ENCODE measurements at regions not wholly inside any gene's neighbourhood (a gene's known extent, or its start where the extent isn't known, plus 50 kb on each side); places are given as distances from the start of the nearest gene placed in this dataset.

DNA sequence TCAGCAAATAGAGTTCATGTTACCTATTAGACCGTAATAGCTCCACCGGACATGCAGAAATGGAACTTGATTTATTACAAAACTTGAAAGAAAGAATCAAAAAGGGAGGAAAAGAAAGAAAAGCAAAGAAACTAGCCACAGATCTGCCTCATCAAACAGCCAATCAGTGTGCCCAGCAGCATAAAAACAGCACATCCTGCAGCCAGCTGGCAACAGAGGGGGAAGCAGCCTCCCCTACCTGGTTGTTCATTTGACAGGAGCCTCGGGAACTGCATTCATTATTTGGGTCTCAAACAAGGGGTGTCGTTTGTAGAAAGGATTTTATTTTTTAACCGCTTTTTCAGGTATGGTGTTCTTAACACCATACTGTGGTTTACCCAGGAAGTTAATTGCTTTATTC lies 181.5 kb upstream of the TOPAZ1 start:
- DNase-seq (ENCODE audit: low read depth): no peak
- no peak overlapping the region for H3K4me3 ChIP-seq (ENCODE audit: low read depth, low read length)

DNA sequence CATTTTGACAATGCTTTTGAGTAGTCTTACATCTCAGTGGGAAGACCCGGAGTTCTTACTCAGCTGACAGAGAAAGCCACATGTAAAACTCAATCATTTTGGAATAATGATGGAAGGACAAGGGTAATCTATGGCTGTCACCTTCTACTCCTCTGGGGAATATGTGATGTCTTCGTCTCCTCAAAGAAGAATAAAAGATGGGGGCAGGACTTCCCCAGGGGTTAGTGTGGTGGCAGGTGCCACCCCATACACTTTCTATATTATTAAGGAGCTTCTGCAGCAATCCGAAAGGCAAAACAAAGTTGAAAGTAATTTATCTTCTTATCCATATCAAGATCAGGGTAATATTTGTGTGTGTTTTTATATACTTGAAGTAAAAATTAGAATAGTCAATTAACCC lies 180.4 kb upstream of the TOPAZ1 start:
- no peak for DNase-seq (ENCODE audit: low read depth)
- no peak overlapping the region for H3K4me3 ChIP-seq (ENCODE audit: low read depth, low read length)

DNA sequence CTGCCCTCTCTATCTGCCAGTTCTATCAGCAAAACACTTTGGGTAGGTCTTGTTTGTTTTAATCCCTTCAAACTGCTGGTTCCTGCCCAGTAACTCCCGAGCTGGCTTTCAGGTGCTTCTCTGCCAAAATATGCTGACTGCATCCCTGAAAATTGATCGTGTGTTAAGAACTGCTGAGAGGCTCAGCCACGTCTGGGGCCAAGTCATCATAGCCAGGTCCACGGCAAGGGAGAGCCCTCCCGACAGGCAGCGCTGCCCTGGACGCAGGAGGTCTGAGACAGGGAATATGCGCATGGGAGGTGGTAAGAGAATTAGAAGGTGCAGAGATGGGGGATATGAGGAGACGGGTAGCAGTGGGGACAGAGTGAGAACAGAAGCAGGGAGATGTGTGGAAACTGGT lies 179.7 kb upstream of the TOPAZ1 start:
- no peak overlapping the region for H3K4me3 ChIP-seq (ENCODE audit: low read depth, low read length)
- no peak for DNase-seq (ENCODE audit: low read depth)

DNA sequence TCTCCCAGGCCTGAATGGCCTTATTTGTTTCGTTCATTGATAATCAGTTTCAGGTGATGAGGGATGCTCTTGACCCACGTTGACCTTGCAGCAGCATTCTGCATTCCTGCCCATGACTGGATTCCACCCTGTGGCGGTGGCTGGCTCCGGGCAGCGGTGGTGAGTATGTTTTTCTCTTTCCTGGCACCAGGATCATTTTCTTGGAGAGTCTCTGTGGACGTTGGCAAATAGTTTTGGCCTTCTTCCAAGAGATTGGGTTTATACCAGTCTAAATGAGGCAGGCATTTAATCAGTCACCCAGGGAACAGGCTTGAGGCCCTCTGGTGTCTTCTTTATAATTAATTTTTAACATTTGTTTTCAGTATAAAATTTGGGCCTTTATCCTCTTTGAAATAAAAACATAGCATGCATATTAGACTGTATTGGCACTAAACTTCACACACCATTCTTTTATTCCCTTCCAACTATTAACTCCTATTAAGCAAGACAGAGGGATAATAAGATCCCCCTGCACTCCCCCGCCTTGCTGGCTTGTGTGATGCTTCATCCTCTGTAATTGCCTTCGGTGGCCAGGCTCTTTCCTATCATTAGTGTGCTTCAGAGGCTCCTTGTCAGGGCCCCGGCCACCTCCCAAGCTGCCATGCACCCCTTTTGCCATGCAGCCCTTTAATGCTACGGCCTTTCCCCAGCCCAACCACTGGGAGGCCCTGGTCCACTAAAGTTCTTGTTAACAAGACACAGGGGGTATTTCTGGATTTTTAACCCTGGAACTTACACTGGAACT lies 176.2 kb upstream of the TOPAZ1 start:
- DNase-seq (ENCODE audit: low read depth): no peak

DNA sequence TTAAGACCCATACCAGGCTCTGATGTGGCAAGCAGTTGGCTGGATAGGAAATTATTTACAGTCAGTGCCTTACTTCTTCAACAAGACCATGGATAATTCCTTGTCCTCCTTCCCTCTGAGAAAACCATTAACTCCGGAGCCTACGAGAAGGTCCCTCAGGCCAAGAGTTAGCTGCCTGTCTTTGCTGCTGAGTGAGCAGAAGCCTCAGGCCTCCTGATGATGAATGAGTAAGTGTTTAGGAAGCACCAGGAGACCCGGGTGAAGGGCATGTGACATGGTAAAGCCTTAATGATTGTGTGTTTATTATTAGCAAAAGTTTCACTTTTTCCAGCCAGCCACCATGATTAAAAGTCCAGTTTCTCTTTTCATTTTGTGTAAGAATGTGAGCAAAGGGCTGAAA lies 174.9 kb upstream of the TOPAZ1 start:
- DNase-seq (ENCODE audit: low read depth): no peak
- H3K4me3 ChIP-seq (ENCODE audit: low read depth, low read length): no peak overlapping the region

More for the DNA sequence above, 176.2 kb upstream of the TOPAZ1 start:
- no peak overlapping the region for H3K4me3 ChIP-seq (ENCODE audit: low read depth, low read length)

DNA sequence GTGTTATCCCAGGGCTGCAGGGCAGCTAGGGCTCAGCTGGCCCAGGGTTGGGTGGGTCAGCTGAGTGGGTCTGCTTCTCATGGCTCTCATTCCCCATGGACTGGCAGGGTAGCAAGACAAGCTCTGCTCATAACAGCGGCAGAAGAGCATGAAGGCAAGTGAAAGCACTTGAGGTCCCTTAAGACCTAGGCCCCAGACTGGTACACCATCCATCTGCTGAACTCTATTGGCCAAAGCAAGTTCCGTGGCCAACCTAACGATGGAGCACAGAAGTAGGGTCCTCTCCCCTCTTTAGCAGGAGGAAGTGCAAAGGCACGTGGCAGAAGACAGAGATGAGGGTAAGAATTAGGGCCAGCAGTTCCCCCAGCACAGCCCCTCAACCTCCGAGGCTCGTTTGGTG lies 174.3 kb upstream of the TOPAZ1 start:
- no peak for DNase-seq (ENCODE audit: low read depth)
- H3K4me3 ChIP-seq (ENCODE audit: low read depth, low read length): no peak overlapping the region

DNA sequence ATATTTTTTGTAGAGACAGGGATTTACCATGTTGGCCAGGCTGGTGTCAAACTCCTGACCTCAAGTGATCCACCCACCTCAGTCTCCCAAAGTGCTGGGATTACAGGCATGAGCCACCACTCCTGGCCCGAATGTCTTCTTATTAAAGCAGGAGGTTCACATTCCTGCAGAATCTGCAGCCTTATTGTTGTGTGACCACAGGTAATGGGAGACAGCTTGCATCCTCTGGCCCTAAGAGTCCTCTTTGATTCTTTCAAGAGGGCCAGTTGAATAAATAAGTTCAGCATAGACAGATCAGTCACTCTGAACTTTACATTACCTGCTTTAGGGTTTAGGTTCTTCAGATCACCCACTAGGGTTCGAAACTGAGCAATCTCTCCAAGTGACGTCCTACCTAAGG lies 172.9 kb upstream of the TOPAZ1 start:
- no peak overlapping the region for H3K4me3 ChIP-seq (ENCODE audit: low read depth, low read length)
- DNase-seq (ENCODE audit: low read depth): no peak

DNA sequence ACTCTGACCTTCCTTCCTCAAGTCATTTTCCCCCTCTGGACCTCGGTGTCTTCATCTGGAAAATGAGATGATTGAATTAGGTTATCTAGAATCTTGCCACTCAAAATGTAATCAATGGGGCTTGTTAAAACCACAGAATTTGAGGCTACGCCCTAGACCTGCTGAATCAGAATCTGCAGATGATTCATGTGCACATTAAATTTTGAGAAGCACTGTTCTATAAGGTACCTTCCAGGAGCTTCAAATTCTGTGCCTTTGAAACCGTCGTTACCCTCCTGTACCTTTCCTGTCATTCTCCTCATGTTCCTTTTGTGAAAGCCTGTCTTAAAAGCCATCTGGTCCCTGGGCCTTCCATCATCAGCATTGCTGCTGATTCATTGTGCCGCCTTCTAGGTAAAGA lies 172.4 kb upstream of the TOPAZ1 start:
- no peak for DNase-seq (ENCODE audit: low read depth)
- no peak overlapping the region for H3K4me3 ChIP-seq (ENCODE audit: low read depth, low read length)

DNA sequence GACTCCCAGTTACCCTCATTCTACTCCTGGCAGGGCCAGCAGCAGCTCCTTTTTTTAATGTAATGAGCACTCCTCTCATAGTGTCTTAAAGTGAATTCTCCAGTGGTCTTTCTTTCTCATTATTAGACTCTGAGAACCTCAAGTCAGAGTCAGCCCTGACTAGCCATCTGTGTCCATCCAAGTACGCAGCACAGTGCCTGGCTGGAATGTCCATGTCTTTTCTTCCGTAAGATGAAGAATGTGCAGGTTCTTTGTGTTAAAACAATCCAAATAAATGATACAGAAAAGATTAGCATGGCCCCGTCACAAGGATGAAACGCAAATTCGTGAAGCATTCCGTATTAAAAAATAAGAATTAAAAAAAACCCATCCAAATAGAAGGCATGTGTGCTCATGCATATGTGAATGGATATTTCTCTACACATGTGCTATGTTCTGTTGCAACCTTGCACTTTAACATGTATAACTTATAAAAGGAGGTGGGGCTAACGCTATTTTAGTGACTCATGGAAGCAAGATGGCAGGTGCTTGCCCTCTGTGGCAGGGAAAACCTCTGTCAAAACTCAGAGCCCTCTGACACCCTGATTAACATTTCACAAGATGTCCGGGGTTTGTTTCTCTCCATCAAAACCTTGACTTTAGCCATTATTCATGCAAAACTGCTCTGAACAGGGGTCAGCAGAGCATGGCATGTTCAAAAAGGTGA lies 170.7 kb upstream of the TOPAZ1 start:
- DNase-seq (ENCODE audit: low read depth): no peak
- no peak overlapping the region for H3K4me3 ChIP-seq (ENCODE audit: low read depth, low read length)

DNA sequence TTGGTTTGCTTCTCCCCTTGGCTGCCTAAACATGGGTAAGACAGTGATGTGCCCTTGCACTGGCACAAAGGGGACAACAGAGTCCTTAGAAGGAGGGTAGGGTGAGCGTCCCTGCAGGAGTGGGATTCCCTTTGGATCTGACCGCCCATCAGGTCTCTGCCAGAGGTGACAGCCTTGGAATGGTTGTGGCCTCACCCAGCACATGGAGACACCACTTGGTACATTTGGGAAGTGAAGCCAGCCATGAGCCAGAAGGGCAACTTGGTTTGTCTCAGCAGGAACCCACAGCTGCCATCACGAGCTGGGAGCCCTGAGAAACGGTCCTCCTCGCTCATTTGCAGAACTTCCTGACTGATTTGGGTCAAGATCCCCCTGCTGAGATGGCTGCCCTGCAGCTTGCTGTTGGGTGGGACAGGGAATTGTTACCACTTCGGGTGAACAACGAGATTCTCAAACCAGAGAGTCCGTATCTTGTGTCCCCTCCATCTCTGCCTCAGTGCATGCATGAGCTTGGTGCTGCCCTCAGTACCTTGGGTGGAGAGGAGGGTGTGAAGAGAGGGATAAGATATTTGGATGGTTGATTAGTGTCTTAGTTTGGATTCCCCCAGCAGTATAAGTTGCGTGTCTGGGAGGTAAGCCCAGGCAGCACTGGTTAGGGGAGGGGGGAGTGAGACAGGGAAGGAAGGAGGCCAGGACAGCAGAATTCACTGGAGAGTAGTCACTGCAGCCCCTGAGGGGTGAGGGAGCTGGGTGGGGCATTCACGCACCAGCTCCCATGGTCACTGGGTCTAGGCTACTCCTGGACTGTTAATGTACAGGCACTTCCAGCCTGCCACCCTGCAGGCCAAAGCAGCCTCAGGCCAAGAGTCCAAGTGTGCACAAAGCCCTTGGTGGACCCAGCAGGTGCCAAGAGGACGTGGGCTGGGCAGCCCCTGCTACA lies 168.8 kb upstream of the TOPAZ1 start:
- H3K4me3 ChIP-seq (ENCODE audit: low read depth, low read length): no peak overlapping the region
- no peak for DNase-seq (ENCODE audit: low read depth)

DNA sequence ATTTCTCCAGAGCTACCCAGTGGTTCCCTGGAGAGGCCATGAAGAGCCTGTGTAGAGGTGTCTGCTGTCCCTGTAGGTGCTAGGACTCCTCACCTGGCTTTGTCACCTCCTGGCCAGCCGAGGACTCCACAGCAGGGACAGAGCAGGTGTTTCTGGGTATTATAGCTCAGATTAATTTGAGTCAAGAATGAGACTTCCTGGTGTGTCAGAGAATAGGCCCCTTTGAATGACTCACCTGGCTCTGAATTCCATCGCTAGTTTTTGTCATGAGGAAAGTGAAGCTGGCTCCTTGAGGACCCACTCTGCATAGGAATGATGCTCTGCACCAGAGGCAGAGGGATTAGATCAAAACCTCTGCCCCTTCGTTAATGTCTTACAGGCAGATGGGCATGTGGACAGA lies 167.5 kb upstream of the TOPAZ1 start:
- no peak overlapping the region for H3K4me3 ChIP-seq (ENCODE audit: low read depth, low read length)
- DNase-seq (ENCODE audit: low read depth): no peak

DNA sequence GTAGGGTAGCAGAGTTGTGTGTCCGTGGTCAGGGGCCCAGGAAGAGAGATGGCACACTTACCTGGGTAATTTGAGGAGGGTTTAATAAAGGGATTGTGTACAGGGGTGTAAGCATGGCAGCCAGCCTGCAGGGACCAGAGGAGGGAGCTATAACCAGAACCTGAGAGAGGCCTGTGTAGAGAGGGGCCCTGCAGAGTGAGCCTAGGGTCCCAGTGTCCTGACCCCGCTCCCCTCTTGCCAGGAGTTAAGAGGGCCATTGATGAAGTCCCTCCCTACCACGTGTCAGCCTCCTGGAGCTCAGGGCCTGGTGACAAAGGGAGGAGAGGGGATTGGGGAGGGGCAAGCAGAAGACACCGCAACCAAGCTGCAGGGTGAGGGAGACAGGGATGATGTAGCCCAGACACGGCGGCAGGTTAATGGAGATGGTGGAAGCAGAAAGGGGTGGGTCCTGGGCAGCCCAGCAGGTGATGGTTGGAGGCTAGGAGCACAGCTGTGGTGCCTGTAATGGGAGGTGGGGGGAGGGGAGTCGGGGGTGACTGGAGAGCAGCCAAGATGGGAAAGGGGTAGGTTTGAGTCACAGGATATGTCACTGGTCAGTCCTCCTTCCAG lies 165.4 kb upstream of the TOPAZ1 start:
- DNase-seq (ENCODE audit: low read depth): no peak
- H3K4me3 ChIP-seq (ENCODE audit: low read depth, low read length): no peak overlapping the region

DNA sequence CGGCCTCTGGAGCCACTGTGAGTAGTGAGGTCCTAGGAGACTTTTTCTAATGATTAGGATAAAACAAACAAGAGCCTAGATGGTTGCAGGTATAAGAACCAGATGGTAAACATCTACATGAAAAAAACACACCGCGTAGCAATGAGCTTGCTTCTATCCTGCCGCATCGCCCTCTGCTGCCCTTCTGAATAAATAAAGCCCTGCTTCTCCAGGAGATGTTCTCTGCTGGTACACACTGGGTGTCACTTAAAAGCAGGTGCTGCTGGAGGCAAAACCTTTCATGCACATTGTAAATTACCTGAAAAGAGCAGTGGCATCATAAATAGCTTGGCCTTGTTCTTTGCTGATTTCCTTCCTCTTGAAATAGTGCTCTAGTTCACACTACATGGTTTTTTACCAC lies 164.4 kb upstream of the TOPAZ1 start:
- H3K4me3 ChIP-seq (ENCODE audit: low read depth, low read length): no peak overlapping the region

DNA sequence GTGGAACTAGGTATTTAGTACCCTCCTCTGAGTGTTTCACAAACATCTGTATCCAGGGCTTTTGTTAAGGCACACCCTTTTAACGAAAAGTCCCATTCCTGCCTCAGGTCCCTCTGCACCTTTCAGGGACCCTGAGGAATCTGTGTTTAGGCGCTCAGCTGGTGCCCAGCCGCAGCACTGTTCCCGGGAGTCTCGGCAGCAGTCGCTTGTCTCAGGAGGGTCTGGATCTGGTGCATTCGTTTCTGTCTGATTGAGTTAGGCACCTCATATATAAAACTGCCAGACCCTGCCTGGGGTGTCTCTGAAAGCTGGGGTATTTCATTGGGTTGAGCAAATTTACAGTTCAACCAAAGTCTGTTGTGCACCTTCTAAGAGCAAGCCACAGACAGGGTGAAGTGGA lies 162.8 kb upstream of the TOPAZ1 start:
- no peak for DNase-seq (ENCODE audit: low read depth)
- H3K4me3 ChIP-seq (ENCODE audit: low read depth, low read length): no peak overlapping the region

More for the DNA sequence above, 164.4 kb upstream of the TOPAZ1 start:
- DNase-seq (ENCODE audit: low read depth): no peak

DNA sequence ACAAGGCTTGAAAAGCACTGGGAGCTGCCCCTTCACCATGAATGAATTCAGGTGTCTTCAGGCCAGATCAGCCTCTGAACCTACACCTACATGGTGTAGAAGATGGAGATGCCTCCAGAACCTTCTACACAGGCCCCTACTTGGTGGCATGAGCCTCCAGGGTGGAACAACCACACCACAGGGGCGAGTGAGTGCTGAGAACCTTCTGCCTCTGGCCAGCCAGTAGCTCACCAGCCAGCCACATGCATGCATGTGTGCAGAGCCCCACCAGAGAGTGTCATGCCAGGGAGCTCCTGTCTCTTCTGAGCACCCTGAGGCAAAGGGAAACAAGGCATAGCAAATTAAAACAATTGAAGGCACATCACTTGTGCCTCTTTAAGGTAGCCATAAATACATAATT lies 161.8 kb upstream of the TOPAZ1 start:
- DNase-seq (ENCODE audit: low read depth): no peak
- no peak overlapping the region for H3K4me3 ChIP-seq (ENCODE audit: low read depth, low read length)

DNA sequence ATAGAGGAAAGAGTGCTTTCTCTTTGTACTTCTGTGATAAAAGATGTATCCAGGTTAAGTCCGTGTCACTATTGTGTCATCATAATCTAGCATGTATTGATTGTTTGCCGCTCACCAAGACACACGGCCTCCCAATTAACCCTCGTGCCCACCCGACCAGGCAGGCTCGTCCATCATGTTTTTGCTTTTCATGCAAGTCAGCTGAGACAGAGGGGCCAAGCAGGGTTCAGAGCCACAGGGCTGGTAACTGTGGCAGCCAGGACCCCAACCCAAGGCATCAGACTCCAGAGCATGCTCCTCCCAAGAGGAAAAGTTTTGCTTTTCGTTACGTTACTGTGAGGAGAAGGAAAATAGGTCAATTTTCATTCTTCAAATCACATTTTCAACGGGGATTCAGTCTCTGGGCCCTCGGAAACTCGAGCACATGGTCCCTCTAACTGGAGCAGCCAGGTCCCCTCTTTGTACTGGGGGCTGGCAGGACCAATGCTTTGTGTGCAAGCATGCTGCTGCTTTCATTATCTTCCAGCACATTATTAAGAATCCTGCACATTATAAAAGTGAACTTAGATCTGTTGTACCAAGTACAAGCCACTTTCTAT lies 161.1 kb upstream of the TOPAZ1 start:
- no peak for DNase-seq (ENCODE audit: low read depth)
- no peak overlapping the region for H3K4me3 ChIP-seq (ENCODE audit: low read depth, low read length)

DNA sequence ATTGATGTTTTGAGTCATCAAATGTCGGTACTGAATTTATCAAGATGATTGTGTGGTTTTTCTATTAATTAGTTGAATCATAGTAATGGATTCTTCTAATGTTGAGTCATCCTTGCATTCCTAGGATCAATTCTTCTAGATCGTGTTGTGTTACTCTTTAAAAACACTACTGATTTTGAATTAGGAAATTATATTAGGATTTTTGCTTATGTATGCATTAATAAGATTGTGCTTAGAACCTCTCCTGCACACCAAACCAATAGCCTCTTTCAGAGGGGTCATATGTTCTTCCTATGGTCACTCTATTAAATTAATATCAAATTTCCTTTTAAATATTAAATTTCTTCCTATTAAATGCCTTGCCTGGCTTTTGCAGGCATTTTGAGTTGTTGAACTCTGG lies 151.7 kb upstream of the TOPAZ1 start:
- no peak overlapping the region for H3K4me3 ChIP-seq (ENCODE audit: low read depth, low read length)
- DNase-seq (ENCODE audit: low read depth): no peak

DNA sequence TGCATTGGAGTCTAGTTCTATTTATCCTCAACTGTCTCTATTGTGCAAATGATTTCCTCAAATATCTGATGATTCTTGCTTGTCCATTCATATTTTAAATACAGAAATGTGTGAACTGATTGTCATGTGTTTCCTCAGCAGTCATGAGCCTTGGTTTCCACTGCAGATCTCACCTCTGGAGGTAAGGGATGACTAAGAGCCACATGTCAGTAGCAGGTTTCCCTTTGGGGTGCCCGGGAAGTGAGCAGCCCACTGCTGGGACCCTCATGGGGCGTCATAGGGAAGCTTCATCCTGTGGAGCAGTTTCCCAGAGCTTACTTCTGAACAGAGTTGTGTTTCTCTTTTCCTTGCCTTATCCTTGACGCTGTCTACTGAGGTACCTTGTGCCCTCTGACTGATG lies 149.2 kb upstream of the TOPAZ1 start:
- DNase-seq (ENCODE audit: low read depth): no peak
- H3K4me3 ChIP-seq (ENCODE audit: low read depth, low read length): no peak overlapping the region

DNA sequence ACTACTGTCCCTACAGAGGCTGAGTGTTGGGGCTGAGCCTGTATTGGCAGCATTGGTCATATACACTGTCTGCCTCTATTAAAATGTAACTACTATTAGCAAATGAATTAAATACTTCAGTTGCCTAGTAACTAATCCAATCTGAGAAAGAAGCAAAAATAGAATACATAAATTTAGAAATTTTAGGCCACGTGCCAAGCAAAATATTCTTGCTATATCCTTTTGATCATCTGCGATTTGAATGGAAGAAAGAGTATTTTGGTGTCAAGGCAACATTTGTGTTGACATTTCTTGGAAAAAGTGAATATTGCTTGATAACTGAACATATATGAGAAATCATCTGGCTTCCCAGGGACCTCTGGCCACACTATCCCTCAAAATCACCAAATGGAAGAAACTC lies 148.2 kb upstream of the TOPAZ1 start:
- H3K4me3 ChIP-seq (ENCODE audit: low read depth, low read length): no peak overlapping the region
- DNase-seq (ENCODE audit: low read depth): no peak

All from skeletal muscle cell (primary cell).